PFSK-1 (cell line): ENCODE measurements at regions not wholly inside any gene's neighbourhood (a gene's known extent, or its start where the extent isn't known, plus 50 kb on each side); places are given as distances from the start of the nearest gene placed in this dataset.

ENCODE experiments used
- FOXP2 ChIP-seq: optimal IDR thresholded peaks from 2 replicates; pipeline ENCODE3; 2011; ENCODE audit warnings: borderline replicate concordance, control low read depth, inconsistent platforms; ENCODE audit not compliant: insufficient read depth; ENCODE audit errors: extremely low read length, extremely low read depth
- POLR2AphosphoS5 ChIP-seq: IDR thresholded peaks from 2 replicates; pipeline ENCODE4 v1.6.1; 2012; ENCODE audit warnings: low read depth, mild to moderate bottlenecking, control low read depth, low read length, moderate library complexity
- REST ChIP-seq, 2 experiments: IDR thresholded peaks; 2 replicates each; pipeline versions ENCODE4 v1.6.1 to v1.8.0; 2011 to 2012; ENCODE audit warnings: low read depth in 2 of 2, low read length in 2 of 2, control low read depth in 1 of 2, inconsistent platforms in 1 of 2, mild to moderate bottlenecking in 1 of 2, moderate library complexity in 1 of 2; ENCODE audit not compliant: insufficient read depth in 1 of 2
- SIN3A ChIP-seq: IDR thresholded peaks from 2 replicates; pipeline ENCODE4 v1.6.1; 2012; ENCODE audit warnings: mild to moderate bottlenecking, low read length, moderate library complexity, borderline replicate concordance; ENCODE audit not compliant: insufficient read depth
- TAF1 ChIP-seq: IDR thresholded peaks from 2 replicates; pipeline ENCODE4 v1.6.1; 2012; ENCODE audit warnings: low read length, control low read depth, borderline replicate concordance; ENCODE audit not compliant: insufficient read depth

- TF ChIP-seq POLR2AphosphoS5: no peak
- TF ChIP-seq FOXP2: no peak
- no peak for TF ChIP-seq REST (IDR thresholded peaks at IDR 0.05; ENCODE audit: insufficient read depth in 1 of 2, low read depth in 2 of 2, low read length in 2 of 2)
- TF ChIP-seq SIN3A: no peak
- no peak for TF ChIP-seq TAF1
These were observed 584.6 kb upstream of the CDH18 start for GRCh38 chr5:20572614-20573013.

DNA sequence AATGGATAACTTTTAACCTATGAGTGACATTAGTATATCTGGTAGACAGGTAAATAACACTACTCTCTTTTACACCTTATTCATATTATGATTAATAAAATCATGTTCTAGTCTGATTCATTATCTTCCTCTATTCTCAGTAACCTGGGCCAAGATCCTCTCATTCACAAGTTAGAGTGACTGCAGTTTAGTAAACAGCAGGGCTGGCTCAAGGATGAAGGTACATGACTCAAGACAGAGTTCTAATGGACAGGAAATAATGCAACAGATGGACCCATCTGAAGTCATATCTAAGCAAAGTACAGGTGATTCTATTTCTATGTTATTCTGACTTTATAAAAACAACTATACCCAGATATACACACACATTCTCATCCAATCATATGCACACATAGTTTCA is 582.5 kb upstream of the CDH18 start:
- TF ChIP-seq TAF1 (no peak), POLR2AphosphoS5 (no peak), REST (IDR thresholded peaks at IDR 0.05; ENCODE audit: insufficient read depth in 1 of 2, low read depth in 2 of 2, low read length in 2 of 2) (no peak), FOXP2 (no peak), SIN3A (no peak)

DNA sequence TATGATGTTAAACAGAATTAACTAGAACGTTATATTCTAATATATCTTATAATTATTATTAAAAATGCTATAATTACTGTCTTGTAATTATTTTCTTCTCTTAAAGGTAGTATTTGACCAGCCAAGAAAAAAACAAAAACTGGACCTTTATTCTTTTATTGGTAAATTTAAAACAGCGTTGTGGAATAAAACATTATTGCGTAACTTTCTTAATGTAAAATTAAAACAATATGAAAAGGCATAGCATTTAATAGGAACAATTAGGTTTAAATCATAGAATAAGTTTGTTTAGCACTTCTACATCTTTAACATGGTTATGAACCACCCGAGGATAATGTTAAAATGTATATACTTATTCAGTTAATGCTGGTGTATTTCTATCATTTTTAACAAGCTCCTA is 574.5 kb upstream of the CDH18 start:
- TF ChIP-seq SIN3A (no peak), POLR2AphosphoS5 (no peak), FOXP2 (no peak), TAF1 (no peak), REST (IDR thresholded peaks at IDR 0.05; ENCODE audit: insufficient read depth in 1 of 2, low read depth in 2 of 2, low read length in 2 of 2) (no peak)

- TF ChIP-seq REST (IDR thresholded peaks at IDR 0.05; ENCODE audit: insufficient read depth in 1 of 2, low read depth in 2 of 2, low read length in 2 of 2) (no peak), POLR2AphosphoS5 (no peak)
These were observed 571.8 kb upstream of the CDH18 start for GRCh38 chr5:20559845-20560244.

- no peak for TF ChIP-seq REST (IDR thresholded peaks at IDR 0.05; ENCODE audit: insufficient read depth in 1 of 2, low read depth in 2 of 2, low read length in 2 of 2)
- TF ChIP-seq POLR2AphosphoS5: no peak
- TF ChIP-seq SIN3A: no peak
- no peak for TF ChIP-seq FOXP2
- no peak for TF ChIP-seq TAF1
These were observed 568.2 kb upstream of the CDH18 start for GRCh38 chr5:20556115-20556763.
